GM23338 (cell line): ENCODE measurements at regions not wholly inside any gene's neighbourhood (a gene's known extent, or its start where the extent isn't known, plus 50 kb on each side); places are given as distances from the start of the nearest gene placed in this dataset.

Experiments used
- CTCF ChIP-seq, 2 experiments: fragments of 200-600 bp in 1 of 2; sonication (generic) in 1 of 2; conservative IDR thresholded peaks; 2 replicates each; pipeline versions ENCODE4 v1.5.1 to v1.6.1; 2016 to 2017; ENCODE audit warnings: antibody characterized with exemption in 2 of 2, low read depth in 2 of 2, mild to moderate bottlenecking in 2 of 2, moderate library complexity in 1 of 2
- ETS1 ChIP-seq: IDR thresholded peaks from 2 replicates; pipeline ENCODE4 v1.6.1; 2016; ENCODE audit warnings: antibody characterized with exemption
- EZH2 ChIP-seq: fragments of 200-600 bp; sonication (generic); IDR thresholded peaks from one replicate; pipeline ENCODE4 v1.8.0; 2017; ENCODE audit warnings: antibody characterized with exemption, mild to moderate bottlenecking, low read depth; ENCODE audit not compliant: unreplicated experiment
- EZH2phosphoT487 ChIP-seq: fragments of 200-600 bp; sonication (generic); IDR thresholded peaks from one replicate; pipeline ENCODE4 v1.8.1; 2018; ENCODE audit warnings: antibody characterized with exemption; ENCODE audit not compliant: unreplicated experiment
- NANOG ChIP-seq: IDR thresholded peaks from 2 replicates; pipeline ENCODE4 v1.6.1; 2016; ENCODE audit warnings: antibody characterized with exemption, borderline replicate concordance
- POLR2AphosphoS5 ChIP-seq: IDR thresholded peaks from 2 replicates; pipeline ENCODE4 v1.6.1; 2016; ENCODE audit warnings: antibody characterized with exemption, low read depth
- ZNF114 ChIP-seq: fragments of 250-450 bp; sonication (Bioruptor Pico); IDR thresholded peaks from 2 replicates; pipeline ENCODE4 v1.5.0; 2020; ENCODE audit warnings: mild to moderate bottlenecking, moderate library complexity
- TF ChIP-seq, protein P1 (sequence below): fragments of 250-450 bp; sonication (Bioruptor Pico); IDR thresholded peaks from 2 replicates; pipeline ENCODE4 v1.5.0; 2020; ENCODE audit warnings: mild to moderate bottlenecking, moderate library complexity
- TF ChIP-seq, protein P2 (sequence below): IDR thresholded peaks from one replicate; pipeline ENCODE4 v1.6.1; 2018; ENCODE audit warnings: antibody characterized with exemption; ENCODE audit not compliant: unreplicated experiment

- TF ChIP-seq, protein P1, sequence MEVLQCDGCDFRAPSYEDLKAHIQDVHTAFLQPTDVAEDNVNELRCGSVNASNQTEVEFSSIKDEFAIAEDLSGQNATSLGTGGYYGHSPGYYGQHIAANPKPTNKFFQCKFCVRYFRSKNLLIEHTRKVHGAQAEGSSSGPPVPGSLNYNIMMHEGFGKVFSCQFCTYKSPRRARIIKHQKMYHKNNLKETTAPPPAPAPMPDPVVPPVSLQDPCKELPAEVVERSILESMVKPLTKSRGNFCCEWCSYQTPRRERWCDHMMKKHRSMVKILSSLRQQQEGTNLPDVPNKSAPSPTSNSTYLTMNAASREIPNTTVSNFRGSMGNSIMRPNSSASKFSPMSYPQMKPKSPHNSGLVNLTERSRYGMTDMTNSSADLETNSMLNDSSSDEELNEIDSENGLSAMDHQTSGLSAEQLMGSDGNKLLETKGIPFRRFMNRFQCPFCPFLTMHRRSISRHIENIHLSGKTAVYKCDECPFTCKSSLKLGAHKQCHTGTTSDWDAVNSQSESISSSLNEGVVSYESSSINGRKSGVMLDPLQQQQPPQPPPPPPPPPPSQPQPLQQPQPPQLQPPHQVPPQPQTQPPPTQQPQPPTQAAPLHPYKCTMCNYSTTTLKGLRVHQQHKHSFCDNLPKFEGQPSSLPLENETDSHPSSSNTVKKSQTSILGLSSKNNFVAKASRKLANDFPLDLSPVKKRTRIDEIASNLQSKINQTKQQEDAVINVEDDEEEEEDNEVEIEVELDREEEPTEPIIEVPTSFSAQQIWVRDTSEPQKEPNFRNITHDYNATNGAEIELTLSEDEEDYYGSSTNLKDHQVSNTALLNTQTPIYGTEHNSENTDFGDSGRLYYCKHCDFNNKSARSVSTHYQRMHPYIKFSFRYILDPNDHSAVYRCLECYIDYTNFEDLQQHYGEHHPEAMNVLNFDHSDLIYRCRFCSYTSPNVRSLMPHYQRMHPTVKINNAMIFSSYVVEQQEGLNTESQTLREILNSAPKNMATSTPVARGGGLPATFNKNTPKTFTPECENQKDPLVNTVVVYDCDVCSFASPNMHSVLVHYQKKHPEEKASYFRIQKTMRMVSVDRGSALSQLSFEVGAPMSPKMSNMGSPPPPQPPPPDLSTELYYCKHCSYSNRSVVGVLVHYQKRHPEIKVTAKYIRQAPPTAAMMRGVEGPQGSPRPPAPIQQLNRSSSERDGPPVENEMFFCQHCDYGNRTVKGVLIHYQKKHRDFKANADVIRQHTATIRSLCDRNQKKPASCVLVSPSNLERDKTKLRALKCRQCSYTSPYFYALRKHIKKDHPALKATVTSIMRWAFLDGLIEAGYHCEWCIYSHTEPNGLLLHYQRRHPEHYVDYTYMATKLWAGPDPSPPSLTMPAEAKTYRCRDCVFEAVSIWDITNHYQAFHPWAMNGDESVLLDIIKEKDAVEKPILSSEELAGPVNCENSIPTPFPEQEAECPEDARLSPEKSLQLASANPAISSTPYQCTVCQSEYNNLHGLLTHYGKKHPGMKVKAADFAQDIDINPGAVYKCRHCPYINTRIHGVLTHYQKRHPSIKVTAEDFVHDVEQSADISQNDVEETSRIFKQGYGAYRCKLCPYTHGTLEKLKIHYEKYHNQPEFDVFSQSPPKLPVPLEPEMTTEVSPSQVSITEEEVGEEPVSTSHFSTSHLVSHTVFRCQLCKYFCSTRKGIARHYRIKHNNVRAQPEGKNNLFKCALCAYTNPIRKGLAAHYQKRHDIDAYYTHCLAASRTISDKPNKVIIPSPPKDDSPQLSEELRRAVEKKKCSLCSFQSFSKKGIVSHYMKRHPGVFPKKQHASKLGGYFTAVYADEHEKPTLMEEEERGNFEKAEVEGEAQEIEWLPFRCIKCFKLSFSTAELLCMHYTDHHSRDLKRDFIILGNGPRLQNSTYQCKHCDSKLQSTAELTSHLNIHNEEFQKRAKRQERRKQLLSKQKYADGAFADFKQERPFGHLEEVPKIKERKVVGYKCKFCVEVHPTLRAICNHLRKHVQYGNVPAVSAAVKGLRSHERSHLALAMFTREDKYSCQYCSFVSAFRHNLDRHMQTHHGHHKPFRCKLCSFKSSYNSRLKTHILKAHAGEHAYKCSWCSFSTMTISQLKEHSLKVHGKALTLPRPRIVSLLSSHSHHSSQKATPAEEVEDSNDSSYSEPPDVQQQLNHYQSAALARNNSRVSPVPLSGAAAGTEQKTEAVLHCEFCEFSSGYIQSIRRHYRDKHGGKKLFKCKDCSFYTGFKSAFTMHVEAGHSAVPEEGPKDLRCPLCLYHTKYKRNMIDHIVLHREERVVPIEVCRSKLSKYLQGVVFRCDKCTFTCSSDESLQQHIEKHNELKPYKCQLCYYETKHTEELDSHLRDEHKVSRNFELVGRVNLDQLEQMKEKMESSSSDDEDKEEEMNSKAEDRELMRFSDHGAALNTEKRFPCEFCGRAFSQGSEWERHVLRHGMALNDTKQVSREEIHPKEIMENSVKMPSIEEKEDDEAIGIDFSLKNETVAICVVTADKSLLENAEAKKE (CRISPR knock-in tag), result no peak
- no peak for TF ChIP-seq ETS1
- no peak for TF ChIP-seq EZH2
- TF ChIP-seq EZH2phosphoT487, result no peak
- TF ChIP-seq ZNF114, result no peak
- TF ChIP-seq POLR2AphosphoS5, result no peak
- no peak for TF ChIP-seq CTCF (conservative IDR thresholded peaks at IDR 0.05; ENCODE audit: low read depth in 2 of 2)
- no peak for TF ChIP-seq NANOG
- TF ChIP-seq, protein P2, sequence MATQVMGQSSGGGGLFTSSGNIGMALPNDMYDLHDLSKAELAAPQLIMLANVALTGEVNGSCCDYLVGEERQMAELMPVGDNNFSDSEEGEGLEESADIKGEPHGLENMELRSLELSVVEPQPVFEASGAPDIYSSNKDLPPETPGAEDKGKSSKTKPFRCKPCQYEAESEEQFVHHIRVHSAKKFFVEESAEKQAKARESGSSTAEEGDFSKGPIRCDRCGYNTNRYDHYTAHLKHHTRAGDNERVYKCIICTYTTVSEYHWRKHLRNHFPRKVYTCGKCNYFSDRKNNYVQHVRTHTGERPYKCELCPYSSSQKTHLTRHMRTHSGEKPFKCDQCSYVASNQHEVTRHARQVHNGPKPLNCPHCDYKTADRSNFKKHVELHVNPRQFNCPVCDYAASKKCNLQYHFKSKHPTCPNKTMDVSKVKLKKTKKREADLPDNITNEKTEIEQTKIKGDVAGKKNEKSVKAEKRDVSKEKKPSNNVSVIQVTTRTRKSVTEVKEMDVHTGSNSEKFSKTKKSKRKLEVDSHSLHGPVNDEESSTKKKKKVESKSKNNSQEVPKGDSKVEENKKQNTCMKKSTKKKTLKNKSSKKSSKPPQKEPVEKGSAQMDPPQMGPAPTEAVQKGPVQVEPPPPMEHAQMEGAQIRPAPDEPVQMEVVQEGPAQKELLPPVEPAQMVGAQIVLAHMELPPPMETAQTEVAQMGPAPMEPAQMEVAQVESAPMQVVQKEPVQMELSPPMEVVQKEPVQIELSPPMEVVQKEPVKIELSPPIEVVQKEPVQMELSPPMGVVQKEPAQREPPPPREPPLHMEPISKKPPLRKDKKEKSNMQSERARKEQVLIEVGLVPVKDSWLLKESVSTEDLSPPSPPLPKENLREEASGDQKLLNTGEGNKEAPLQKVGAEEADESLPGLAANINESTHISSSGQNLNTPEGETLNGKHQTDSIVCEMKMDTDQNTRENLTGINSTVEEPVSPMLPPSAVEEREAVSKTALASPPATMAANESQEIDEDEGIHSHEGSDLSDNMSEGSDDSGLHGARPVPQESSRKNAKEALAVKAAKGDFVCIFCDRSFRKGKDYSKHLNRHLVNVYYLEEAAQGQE, result no peak
Observed at GRCh38 chr4:125527681-125528080, 212.9 kb downstream of the FAT4 start (continued).
